Breast epithelium (tissue), 3 donors: ENCODE measurements at regions not wholly inside any gene's neighbourhood (a gene's known extent, or its start where the extent isn't known, plus 50 kb on each side); places are given as distances from the start of the nearest gene placed in this dataset.

Experiments used
- POLR2A ChIP-seq: fragments of 450-650 bp; IDR thresholded peaks from one replicate; pipeline ENCODE4 v1.6.1; 2016; ENCODE audit warnings: antibody characterized with exemption, mild to moderate bottlenecking, moderate library complexity
- POLR2AphosphoS5 ChIP-seq, 3 donors: sonication (generic); formaldehyde crosslinking; IDR thresholded peaks; one replicate each; pipeline ENCODE4 v1.6.1; 2017; ENCODE audit warnings: antibody characterized with exemption in 3 of 3
- TF ChIP-seq, protein P1 (sequence below), 3 donors: fragments of 450-650 bp; IDR thresholded peaks; one replicate each; pipeline ENCODE4 v1.5.1; 2016 to 2017; ENCODE audit warnings: antibody characterized with exemption in 3 of 3, mild to moderate bottlenecking in 3 of 3, moderate library complexity in 3 of 3

DNA sequence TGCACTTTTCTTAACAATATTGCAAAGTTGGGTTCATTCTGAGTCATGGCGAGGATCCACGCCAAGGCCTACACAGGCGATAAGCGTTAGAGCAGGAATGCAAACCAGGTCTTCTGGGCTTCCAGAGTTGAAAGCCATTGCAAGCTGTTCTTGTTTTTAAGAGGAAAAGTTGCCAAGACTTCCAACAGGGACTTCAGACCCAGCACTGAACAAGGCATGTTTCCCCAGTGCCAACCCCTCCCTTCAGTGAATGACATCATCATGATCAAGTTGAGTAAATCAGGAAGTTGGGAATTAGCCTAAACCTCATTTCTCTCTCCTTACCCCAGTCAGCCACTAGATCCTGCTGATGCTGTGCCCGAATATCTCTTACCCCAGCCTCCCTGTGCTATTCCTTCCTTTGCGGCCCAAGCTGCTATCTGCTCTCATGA, 355.1 kb downstream of the HS3ST1 start:
- TF ChIP-seq, protein P1, sequence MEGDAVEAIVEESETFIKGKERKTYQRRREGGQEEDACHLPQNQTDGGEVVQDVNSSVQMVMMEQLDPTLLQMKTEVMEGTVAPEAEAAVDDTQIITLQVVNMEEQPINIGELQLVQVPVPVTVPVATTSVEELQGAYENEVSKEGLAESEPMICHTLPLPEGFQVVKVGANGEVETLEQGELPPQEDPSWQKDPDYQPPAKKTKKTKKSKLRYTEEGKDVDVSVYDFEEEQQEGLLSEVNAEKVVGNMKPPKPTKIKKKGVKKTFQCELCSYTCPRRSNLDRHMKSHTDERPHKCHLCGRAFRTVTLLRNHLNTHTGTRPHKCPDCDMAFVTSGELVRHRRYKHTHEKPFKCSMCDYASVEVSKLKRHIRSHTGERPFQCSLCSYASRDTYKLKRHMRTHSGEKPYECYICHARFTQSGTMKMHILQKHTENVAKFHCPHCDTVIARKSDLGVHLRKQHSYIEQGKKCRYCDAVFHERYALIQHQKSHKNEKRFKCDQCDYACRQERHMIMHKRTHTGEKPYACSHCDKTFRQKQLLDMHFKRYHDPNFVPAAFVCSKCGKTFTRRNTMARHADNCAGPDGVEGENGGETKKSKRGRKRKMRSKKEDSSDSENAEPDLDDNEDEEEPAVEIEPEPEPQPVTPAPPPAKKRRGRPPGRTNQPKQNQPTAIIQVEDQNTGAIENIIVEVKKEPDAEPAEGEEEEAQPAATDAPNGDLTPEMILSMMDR (IDR thresholded peaks at IDR 0.05), result no peak
- TF ChIP-seq POLR2AphosphoS5 (IDR thresholded peaks at IDR 0.05) (no peak), POLR2A (no peak)
